K562 (cell line): ENCODE measurements at regions not wholly inside any gene's neighbourhood (a gene's known extent, or its start where the extent isn't known, plus 50 kb on each side); places are given as distances from the start of the nearest gene placed in this dataset.

ENCODE experiments used
- ATAC-seq: fragments of 200-7000 bp; cut with Tn5 transposase; 3 replicates; pipeline ENCODE4 v1.9.1; 2020; ENCODE audit warnings: moderate library complexity
- BruUV-seq: library from RNA; stranded (reverse); fragments of 400-500 nt; replicated peaks from 2 replicates; lab custom pipeline; 2021; lab: Mats Ljungman, UMichigan
- CTCF ChIA-PET: fragments of 300-600 bp; formaldehyde crosslinking; extraction: SDS; loops from one replicate; lab custom pipeline; 2021; ENCODE audit warnings: low intra/inter-chr PET ratio; lab: Yijun Ruan, JAX
- POLR2A ChIA-PET: fragments of 300-600, 350-650 bp; sonication (Branson Sonifier 250); formaldehyde crosslinking; extraction: SDS; loops from one replicate; lab custom pipeline; 2021; ENCODE audit warnings: antibody characterized with exemption, inconsistent platforms; lab: Yijun Ruan, JAX
- DNase-seq, 4 experiments: peaks; one replicate each; pipeline versions ENCODE4 v3.0.0 to v3.0.0-alpha.2; 2011 to 2018; ENCODE audit warnings: low spot score in 3 of 4, mixed read lengths in 3 of 4; ENCODE audit errors: extremely low read depth in 1 of 4
- FAIRE-seq: peaks from 2 replicates; lab custom pipeline; 2011; peaks lifted over from hg19 to GRCh38; lab: Jason Lieb, UNC
- H2AFZ ChIP-seq: 2 replicates; pipeline ENCODE4 v1.6.0; 2011; ENCODE audit warnings: low read depth, low read length, control low read depth, inconsistent platforms
- H3K27ac ChIP-seq: fragments of 200-600 bp; 3 replicates; pipeline ENCODE4 v1.8.0; 2011; ENCODE audit warnings: low read depth, mild to moderate bottlenecking, control low read depth, inconsistent platforms, low read length, moderate library complexity, mixed read lengths; ENCODE audit errors: extremely low read depth
- H3K27me3 ChIP-seq, 2 experiments: fragments of 300-600 bp in 1 of 2; 2 replicates in 1 of 2; 3 replicates in 1 of 2; pipeline versions ENCODE4 v1.6.0 to v1.8.0; 2011; ENCODE audit warnings: inconsistent platforms in 2 of 2, low read length in 2 of 2, mild to moderate bottlenecking in 1 of 2, mixed read lengths in 1 of 2, moderate library complexity in 1 of 2; ENCODE audit not compliant: control insufficient read depth in 2 of 2, insufficient read depth in 2 of 2
- H3K36me3 ChIP-seq: fragments of 300-600 bp; 3 replicates; pipeline ENCODE4 v1.8.0; 2011; ENCODE audit warnings: mild to moderate bottlenecking, low read length, inconsistent platforms; ENCODE audit not compliant: control insufficient read depth, insufficient read depth
- H3K4me1 ChIP-seq, 2 experiments: fragments of 200-600 bp in 1 of 2; replicated peaks in 1 of 2; 2 replicates in 1 of 2; 3 replicates in 1 of 2; pipeline versions ENCODE4 v1.5.1 to v1.8.0; 2011; ENCODE audit warnings: inconsistent platforms in 2 of 2, low read length in 2 of 2, mild to moderate bottlenecking in 1 of 2, mixed read lengths in 1 of 2, moderate library complexity in 1 of 2; ENCODE audit not compliant: control insufficient read depth in 2 of 2, insufficient read depth in 2 of 2
- H3K4me2 ChIP-seq: 2 replicates; pipeline ENCODE4 v1.6.1; 2011; ENCODE audit warnings: low read length, control low read depth, inconsistent platforms, mixed read lengths; ENCODE audit not compliant: insufficient read depth
- H3K4me3 ChIP-seq: fragments of 200-600 bp; sonication (generic), shearing (Covaris generic); 2 replicates; pipeline ENCODE4 v1.5.1; 2016; ENCODE audit warnings: control low read depth, inconsistent platforms
- H3K79me2 ChIP-seq: fragments of 200-600 bp; 3 replicates; pipeline ENCODE4 v1.8.0; 2011; ENCODE audit warnings: low read length, inconsistent platforms; ENCODE audit not compliant: control insufficient read depth, insufficient read depth
- H3K9ac ChIP-seq, 2 experiments: 2 replicates each; pipeline versions ENCODE4 v1.6.0 to v1.6.1; 2011; ENCODE audit warnings: low read depth in 2 of 2, low read length in 2 of 2, control low read depth in 1 of 2, inconsistent platforms in 1 of 2, mild to moderate bottlenecking in 1 of 2, mixed read lengths in 1 of 2; ENCODE audit not compliant: insufficient read depth in 1 of 2
- H3K9me1 ChIP-seq: one replicate; pipeline ENCODE4 v1.6.0; 2011; ENCODE audit warnings: inconsistent platforms, mild to moderate bottlenecking, low read length, moderate library complexity; ENCODE audit not compliant: control insufficient read depth, insufficient read depth
- H3K9me3 ChIP-seq: replicated peaks from 2 replicates; pipeline ENCODE4 v1.5.1; 2011; ENCODE audit warnings: low read depth, low read length, inconsistent platforms; ENCODE audit not compliant: control insufficient read depth, insufficient read depth
- H4K20me1 ChIP-seq: replicated peaks from 2 replicates; pipeline ENCODE4 v1.6.1; 2011; ENCODE audit warnings: low read length, inconsistent platforms, mixed read lengths; ENCODE audit not compliant: control insufficient read depth, insufficient read depth
- HDAC2 ChIP-seq: fragments of 450-650 bp; IDR thresholded peaks from 2 replicates; pipeline ENCODE4 v1.6.1; 2016; ENCODE audit warnings: mild to moderate bottlenecking
- RAD21 ChIP-seq, 2 experiments: fragments of 250-450 bp in 1 of 2; fragments of 450-650 bp in 1 of 2; sonication (Bioruptor Pico) in 1 of 2; formaldehyde crosslinking in 1 of 2; IDR thresholded peaks in 1 of 2; conservative IDR thresholded peaks in 1 of 2; 2 replicates each; pipeline versions ENCODE4 v1.4.0 to v1.8.0; 2020 to 2022; ENCODE audit warnings: mild to moderate bottlenecking in 2 of 2, moderate library complexity in 1 of 2
- TEAD4 ChIP-seq, 2 experiments: sonication (generic) in 1 of 2; formaldehyde crosslinking in 1 of 2; IDR thresholded peaks; 2 replicates each; pipeline versions ENCODE4 v1.6.1 to v1.8.0; 2012 to 2022; ENCODE audit warnings: borderline replicate concordance in 1 of 2, inconsistent platforms in 1 of 2, low read length in 1 of 2, mild to moderate bottlenecking in 1 of 2, missing genetic modification reagents in 1 of 2
- TOE1 ChIP-seq, 2 experiments: fragments of 450-650 bp in 1 of 2; sonication (generic) in 1 of 2; formaldehyde crosslinking in 1 of 2; IDR thresholded peaks; 2 replicates each; pipeline versions ENCODE4 v1.7.1 to v1.8.0; 2016 to 2022; ENCODE audit warnings: borderline replicate concordance in 2 of 2, mild to moderate bottlenecking in 2 of 2, antibody characterized with exemption in 1 of 2, inconsistent platforms in 1 of 2, low read depth in 1 of 2, missing genetic modification reagents in 1 of 2, moderate library complexity in 1 of 2
- ZBTB34 ChIP-seq: fragments of 250-450 bp; sonication (Bioruptor Pico); IDR thresholded peaks from 2 replicates; pipeline ENCODE4 v1.8.0; 2021; ENCODE audit warnings: mild to moderate bottlenecking, moderate library complexity
- ZNF778 ChIP-seq: fragments of 450-650 bp; formaldehyde crosslinking; IDR thresholded peaks from 2 replicates; pipeline ENCODE4 v1.4.0; 2020; ENCODE audit warnings: mild to moderate bottlenecking, moderate library complexity
- WGBS: fragments of 100-300 bp; shearing (Covaris generic); methylation state at CpG from one replicate; pipeline ENCODE4 v1.1.6; 2016; ENCODE audit warnings: low coverage, mixed read lengths; ENCODE audit not compliant: insufficient coverage; ENCODE audit errors: missing lambda C conversion rate; 5-methylcytosine and 5-hydroxymethylcytosine counted together
- in situ Hi-C: fragments of 300-500 bp; cut with MboI; formaldehyde crosslinking; loops from 4 replicates; pipeline ENCODE4 v1.15.0; 2018; ENCODE audit warnings: inconsistent platforms, mixed read lengths
- intact Hi-C: fragments of 100-400 bp; cut with micrococcal nuclease; formaldehyde crosslinking; loops from 2 replicates; pipeline ENCODE4 v1.14.2; 2022
- TF ChIP-seq, protein P1 (sequence below): fragments of 450-650 bp; IDR thresholded peaks from 2 replicates; pipeline ENCODE4 v1.6.1; 2016; ENCODE audit warnings: mild to moderate bottlenecking, moderate library complexity

GRCh38 chr10:111360260-111360925 is 283.6 kb downstream of the ADRA2A start:
- in situ Hi-C loops (no loop called here), intact Hi-C loops (no loop called here)
- no peaks in the 10 kb centered on the region for H3K27me3 ChIP-seq
- CTCF ChIA-PET: no interaction called here
- 3% methylated on average over 4 of the region's 5 CpGs for WGBS
- H4K20me1 ChIP-seq: no peaks in the 10 kb centered on the region
- H3K4me3 ChIP-seq: no peak overlapping the region
- no peak overlapping the region for H3K4me2 ChIP-seq
- FAIRE-seq (no peak), ATAC-seq (no peak), DNase-seq (peak in 1 of 4 experiments; percentile 3)
- no peaks in the 10 kb centered on the region for H3K79me2 ChIP-seq
- H3K27ac ChIP-seq: no peak overlapping the region
- no peaks in the 10 kb centered on the region for H3K36me3 ChIP-seq
- no peak overlapping the region for H2AFZ ChIP-seq
- no peak overlapping the region for H3K9ac ChIP-seq
- H3K4me1 ChIP-seq: no peaks in the 10 kb centered on the region
- no peaks in the 10 kb centered on the region for H3K9me1 ChIP-seq
- no TSS peak for BruUV-seq
- H3K9me3 ChIP-seq: no peaks in the 10 kb centered on the region
- POLR2A ChIA-PET: no interaction called here
- TF ChIP-seq HDAC2 (no peak), TOE1 (IDR thresholded peaks at IDR 0.05; ENCODE audit: borderline replicate concordance) (no peak), TOE1 (CRISPR knock-in tag; IDR thresholded peaks at IDR 0.05; ENCODE audit: borderline replicate concordance, low read depth) (no peak), ZNF778 (CRISPR knock-in tag) (no peak), TEAD4 (IDR thresholded peaks at IDR 0.05; ENCODE audit: low read length) (no peak), TEAD4 (CRISPR knock-in tag; IDR thresholded peaks at IDR 0.05; ENCODE audit: borderline replicate concordance) (no peak), ZBTB34 (CRISPR knock-in tag) (no peak), RAD21 (CRISPR knock-in tag; conservative IDR thresholded peaks at IDR 0.05 in 1 of 2, IDR thresholded peaks at IDR 0.05 in 1 of 2) (peak; percentile 24 to 38)
- TF ChIP-seq, protein P1, sequence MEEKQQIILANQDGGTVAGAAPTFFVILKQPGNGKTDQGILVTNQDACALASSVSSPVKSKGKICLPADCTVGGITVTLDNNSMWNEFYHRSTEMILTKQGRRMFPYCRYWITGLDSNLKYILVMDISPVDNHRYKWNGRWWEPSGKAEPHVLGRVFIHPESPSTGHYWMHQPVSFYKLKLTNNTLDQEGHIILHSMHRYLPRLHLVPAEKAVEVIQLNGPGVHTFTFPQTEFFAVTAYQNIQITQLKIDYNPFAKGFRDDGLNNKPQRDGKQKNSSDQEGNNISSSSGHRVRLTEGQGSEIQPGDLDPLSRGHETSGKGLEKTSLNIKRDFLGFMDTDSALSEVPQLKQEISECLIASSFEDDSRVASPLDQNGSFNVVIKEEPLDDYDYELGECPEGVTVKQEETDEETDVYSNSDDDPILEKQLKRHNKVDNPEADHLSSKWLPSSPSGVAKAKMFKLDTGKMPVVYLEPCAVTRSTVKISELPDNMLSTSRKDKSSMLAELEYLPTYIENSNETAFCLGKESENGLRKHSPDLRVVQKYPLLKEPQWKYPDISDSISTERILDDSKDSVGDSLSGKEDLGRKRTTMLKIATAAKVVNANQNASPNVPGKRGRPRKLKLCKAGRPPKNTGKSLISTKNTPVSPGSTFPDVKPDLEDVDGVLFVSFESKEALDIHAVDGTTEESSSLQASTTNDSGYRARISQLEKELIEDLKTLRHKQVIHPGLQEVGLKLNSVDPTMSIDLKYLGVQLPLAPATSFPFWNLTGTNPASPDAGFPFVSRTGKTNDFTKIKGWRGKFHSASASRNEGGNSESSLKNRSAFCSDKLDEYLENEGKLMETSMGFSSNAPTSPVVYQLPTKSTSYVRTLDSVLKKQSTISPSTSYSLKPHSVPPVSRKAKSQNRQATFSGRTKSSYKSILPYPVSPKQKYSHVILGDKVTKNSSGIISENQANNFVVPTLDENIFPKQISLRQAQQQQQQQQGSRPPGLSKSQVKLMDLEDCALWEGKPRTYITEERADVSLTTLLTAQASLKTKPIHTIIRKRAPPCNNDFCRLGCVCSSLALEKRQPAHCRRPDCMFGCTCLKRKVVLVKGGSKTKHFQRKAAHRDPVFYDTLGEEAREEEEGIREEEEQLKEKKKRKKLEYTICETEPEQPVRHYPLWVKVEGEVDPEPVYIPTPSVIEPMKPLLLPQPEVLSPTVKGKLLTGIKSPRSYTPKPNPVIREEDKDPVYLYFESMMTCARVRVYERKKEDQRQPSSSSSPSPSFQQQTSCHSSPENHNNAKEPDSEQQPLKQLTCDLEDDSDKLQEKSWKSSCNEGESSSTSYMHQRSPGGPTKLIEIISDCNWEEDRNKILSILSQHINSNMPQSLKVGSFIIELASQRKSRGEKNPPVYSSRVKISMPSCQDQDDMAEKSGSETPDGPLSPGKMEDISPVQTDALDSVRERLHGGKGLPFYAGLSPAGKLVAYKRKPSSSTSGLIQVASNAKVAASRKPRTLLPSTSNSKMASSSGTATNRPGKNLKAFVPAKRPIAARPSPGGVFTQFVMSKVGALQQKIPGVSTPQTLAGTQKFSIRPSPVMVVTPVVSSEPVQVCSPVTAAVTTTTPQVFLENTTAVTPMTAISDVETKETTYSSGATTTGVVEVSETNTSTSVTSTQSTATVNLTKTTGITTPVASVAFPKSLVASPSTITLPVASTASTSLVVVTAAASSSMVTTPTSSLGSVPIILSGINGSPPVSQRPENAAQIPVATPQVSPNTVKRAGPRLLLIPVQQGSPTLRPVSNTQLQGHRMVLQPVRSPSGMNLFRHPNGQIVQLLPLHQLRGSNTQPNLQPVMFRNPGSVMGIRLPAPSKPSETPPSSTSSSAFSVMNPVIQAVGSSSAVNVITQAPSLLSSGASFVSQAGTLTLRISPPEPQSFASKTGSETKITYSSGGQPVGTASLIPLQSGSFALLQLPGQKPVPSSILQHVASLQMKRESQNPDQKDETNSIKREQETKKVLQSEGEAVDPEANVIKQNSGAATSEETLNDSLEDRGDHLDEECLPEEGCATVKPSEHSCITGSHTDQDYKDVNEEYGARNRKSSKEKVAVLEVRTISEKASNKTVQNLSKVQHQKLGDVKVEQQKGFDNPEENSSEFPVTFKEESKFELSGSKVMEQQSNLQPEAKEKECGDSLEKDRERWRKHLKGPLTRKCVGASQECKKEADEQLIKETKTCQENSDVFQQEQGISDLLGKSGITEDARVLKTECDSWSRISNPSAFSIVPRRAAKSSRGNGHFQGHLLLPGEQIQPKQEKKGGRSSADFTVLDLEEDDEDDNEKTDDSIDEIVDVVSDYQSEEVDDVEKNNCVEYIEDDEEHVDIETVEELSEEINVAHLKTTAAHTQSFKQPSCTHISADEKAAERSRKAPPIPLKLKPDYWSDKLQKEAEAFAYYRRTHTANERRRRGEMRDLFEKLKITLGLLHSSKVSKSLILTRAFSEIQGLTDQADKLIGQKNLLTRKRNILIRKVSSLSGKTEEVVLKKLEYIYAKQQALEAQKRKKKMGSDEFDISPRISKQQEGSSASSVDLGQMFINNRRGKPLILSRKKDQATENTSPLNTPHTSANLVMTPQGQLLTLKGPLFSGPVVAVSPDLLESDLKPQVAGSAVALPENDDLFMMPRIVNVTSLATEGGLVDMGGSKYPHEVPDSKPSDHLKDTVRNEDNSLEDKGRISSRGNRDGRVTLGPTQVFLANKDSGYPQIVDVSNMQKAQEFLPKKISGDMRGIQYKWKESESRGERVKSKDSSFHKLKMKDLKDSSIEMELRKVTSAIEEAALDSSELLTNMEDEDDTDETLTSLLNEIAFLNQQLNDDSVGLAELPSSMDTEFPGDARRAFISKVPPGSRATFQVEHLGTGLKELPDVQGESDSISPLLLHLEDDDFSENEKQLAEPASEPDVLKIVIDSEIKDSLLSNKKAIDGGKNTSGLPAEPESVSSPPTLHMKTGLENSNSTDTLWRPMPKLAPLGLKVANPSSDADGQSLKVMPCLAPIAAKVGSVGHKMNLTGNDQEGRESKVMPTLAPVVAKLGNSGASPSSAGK: no peak
